NB4 (cell line): ENCODE measurements at regions not wholly inside any gene's neighbourhood (a gene's known extent, or its start where the extent isn't known, plus 50 kb on each side); places are given as distances from the start of the nearest gene placed in this dataset.

Source experiments
- DNase-seq: peaks from one replicate; pipeline ENCODE4 v3.0.0; 2010; ENCODE audit warnings: low read depth
- H3K4me3 ChIP-seq: one replicate; pipeline ENCODE4 v1.5.1; 2011; ENCODE audit warnings: mild to moderate bottlenecking, low read depth, low read length, moderate library complexity
- MYC ChIP-seq: IDR thresholded peaks from 2 replicates; pipeline ENCODE4 v1.6.1; 2011; ENCODE audit warnings: low read depth, low read length
- POLR2A ChIP-seq: IDR thresholded peaks from 2 replicates; pipeline ENCODE4 v1.6.1; 2011; ENCODE audit warnings: mild to moderate bottlenecking; ENCODE audit not compliant: insufficient read length; ENCODE audit errors: extremely low read depth
- TF ChIP-seq, protein P1 (sequence below): IDR thresholded peaks from 2 replicates; pipeline ENCODE4 v1.6.1; 2011; ENCODE audit warnings: low read depth, low read length
- TF ChIP-seq, protein P2 (sequence below): IDR thresholded peaks from one replicate; pipeline ENCODE4 v1.5.1; 2012; ENCODE audit warnings: low read depth, low read length

DNA sequence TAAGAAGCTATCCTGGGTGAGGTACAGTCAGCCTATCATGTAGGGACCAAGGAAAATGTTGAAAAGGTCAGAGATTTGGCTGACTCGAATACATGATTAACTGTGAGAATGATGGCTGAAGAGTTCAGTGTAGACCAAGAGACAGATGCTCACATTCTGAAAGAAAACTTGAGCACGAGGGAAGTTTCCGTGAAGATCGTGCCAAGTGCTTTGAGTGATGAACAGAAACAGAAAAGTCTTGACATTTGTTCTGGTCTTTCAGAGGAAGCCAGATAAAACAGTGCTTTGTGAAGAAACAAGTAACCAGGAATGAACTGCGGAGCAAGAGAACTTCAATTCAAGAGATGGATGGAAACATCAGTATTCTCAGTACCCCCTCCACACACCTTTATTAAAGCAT, 500.3 kb upstream of the SMIM21 start:
- TF ChIP-seq, protein P1, sequence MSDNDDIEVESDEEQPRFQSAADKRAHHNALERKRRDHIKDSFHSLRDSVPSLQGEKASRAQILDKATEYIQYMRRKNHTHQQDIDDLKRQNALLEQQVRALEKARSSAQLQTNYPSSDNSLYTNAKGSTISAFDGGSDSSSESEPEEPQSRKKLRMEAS, result no peak
- TF ChIP-seq MYC (no peak), POLR2A (no peak)
- TF ChIP-seq, protein P2, sequence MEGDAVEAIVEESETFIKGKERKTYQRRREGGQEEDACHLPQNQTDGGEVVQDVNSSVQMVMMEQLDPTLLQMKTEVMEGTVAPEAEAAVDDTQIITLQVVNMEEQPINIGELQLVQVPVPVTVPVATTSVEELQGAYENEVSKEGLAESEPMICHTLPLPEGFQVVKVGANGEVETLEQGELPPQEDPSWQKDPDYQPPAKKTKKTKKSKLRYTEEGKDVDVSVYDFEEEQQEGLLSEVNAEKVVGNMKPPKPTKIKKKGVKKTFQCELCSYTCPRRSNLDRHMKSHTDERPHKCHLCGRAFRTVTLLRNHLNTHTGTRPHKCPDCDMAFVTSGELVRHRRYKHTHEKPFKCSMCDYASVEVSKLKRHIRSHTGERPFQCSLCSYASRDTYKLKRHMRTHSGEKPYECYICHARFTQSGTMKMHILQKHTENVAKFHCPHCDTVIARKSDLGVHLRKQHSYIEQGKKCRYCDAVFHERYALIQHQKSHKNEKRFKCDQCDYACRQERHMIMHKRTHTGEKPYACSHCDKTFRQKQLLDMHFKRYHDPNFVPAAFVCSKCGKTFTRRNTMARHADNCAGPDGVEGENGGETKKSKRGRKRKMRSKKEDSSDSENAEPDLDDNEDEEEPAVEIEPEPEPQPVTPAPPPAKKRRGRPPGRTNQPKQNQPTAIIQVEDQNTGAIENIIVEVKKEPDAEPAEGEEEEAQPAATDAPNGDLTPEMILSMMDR, result no peak
- DNase-seq, result no peak
- H3K4me3 ChIP-seq, result no peak overlapping the region

DNA sequence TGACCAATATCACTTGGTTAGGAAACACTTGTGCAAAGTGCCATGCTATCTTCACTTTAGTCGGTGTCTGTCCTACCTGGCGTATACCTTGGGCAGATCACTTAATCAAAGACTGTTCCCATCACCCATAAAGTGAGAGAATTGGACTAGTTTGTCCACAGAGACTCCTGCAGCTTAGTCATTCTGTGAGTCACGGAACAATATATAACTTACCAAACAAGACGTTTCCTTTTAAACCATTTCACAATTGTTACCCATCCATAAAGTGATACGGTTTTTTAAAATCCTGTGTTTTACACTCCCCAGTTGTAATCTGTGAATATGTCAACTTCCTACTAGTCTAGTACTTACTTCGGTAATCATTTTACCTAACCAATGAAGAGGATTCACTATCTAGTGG, 499.3 kb upstream of the SMIM21 start:
- H3K4me3 ChIP-seq, result no peak overlapping the region
- no peak for DNase-seq
- TF ChIP-seq, protein P1, result no peak
- TF ChIP-seq MYC, result no peak
- no peak for TF ChIP-seq POLR2A
- TF ChIP-seq, protein P2, result no peak

DNA sequence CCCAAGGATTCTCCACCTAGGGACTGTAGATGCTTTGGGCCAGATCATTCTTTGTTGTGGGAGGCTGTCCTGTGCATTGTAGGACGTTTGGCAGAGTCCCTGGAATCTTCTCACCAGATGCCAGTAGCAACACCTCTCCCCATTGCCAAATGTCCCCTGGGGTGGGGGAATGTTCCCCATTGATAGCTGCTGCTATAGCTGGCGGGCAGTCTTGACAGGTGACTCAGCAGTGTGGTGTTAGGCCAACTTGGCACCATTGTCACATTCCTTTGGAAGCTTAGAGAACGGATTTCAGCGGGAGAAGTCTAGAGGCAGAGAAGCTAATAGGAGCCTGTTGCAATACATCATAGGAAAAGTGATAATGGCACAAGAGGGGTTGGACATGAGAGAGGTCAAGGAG, 495.7 kb upstream of the SMIM21 start:
- H3K4me3 ChIP-seq, result no peak overlapping the region
- TF ChIP-seq, protein P2, result no peak
- no peak for TF ChIP-seq MYC
- TF ChIP-seq POLR2A, result no peak
- TF ChIP-seq, protein P1, result no peak
- DNase-seq, result no peak

DNA sequence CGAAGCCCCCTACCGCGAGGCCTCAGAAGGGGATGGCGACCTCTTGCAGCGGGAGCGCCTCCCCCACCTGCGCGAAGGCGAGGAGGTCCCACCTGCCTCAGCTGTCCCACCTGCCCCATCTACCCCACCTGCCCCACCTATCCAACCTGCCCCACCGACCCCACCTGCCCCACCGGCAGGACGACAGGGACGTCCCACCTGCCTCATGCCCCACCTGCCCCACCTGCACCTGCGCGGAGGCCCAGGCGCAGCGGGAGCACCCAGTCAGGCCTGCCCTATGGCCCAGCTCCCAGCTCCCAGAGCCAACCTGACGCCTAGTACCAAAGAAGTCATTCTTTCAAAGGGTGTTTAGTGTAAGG, 489.1 kb upstream of the SMIM21 start:
- no peak for DNase-seq
- TF ChIP-seq POLR2A (no peak), MYC (no peak)
- TF ChIP-seq, protein P2, result no peak
- TF ChIP-seq, protein P1, result no peak
- no peak overlapping the region for H3K4me3 ChIP-seq

DNA sequence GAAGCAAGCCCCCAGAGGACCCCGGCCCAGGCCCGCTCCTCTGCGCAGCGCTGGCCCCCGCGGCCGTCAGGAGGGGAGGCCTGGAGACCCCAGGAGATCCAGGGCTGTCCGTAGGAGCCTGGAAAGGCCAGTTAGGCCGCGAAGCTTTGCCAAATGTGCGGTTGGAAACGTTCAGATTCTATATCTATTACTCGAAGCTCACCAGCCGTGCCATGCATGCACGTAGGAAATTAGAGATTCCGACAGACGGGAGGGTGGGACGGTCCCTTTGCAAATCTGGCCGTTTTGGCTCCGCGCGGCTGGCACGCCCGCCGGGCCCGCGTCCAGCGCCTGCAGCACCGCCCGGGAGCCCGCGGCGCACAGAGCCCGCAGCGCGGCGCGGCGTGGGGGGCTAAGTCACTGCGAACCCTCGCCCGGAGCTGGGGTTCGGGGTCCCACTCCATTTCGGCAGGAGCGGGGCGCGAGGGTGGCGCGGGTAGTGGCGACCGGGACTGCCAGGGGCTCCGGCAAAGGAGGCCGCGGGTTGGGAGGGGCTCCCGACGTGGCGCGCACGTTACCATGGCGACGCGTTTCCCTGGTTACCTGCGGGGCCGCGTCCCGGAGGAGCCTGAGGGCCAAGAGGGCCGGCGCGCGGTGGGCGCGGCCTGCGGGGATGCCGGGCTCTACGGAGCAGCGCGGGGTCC, 488.6 kb upstream of the SMIM21 start:
- TF ChIP-seq, protein P1, result no peak
- no peak for TF ChIP-seq MYC
- no peak for TF ChIP-seq POLR2A
- no peak overlapping the region for H3K4me3 ChIP-seq
- no peak for DNase-seq

DNA sequence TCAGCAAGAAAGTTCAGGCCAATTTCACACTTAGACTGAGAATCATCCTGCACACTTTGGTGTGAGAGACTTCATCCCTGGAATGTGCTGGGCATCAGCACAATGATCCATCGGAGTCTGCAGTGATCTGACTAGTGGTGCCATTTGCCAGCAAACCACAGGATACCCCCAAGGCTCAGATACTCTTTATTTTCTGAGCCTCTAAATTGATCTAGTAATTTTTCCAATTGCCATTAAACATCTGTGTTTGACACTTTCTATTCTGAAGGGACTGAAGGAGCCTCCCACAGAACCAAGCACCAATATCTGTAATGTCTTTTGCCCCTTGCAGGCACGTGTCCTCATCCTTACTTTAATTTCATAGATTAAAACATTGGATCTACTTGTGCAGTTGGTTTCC, 485.3 kb upstream of the SMIM21 start:
- DNase-seq, result no peak

More for the DNA sequence above, 485.3 kb upstream of the SMIM21 start:
- H3K4me3 ChIP-seq, result no peak overlapping the region
- no peak for TF ChIP-seq MYC
- TF ChIP-seq, protein P2, result no peak
